ENCODE measurements at regions not wholly inside any gene's neighbourhood (a gene's known extent, or its start where the extent isn't known, plus 50 kb on each side); places are given as distances from the start of the nearest gene placed in this dataset.

GRCh38 chr4:128355305-128355704 is 67.7 kb upstream of the PGRMC2 start:
- H3K4me3 Mint-ChIP-seq, result no peak overlapping the region
- no peaks in the 10 kb centered on the region for H3K36me3 Mint-ChIP-seq (ENCODE audit: low read depth)
- DNase-seq (no peak), ATAC-seq (ENCODE audit: low read depth) (no peak)
- TF ChIP-seq CTCF (IDR thresholded peaks at IDR 0.05), result no peak
- CTCF ChIA-PET, result no interaction called here
- no peaks in the 10 kb centered on the region for H3K4me1 Mint-ChIP-seq
- H3K27me3 Mint-ChIP-seq, result no peaks in the 10 kb centered on the region
- POLR2A ChIA-PET, result no interaction called here
- peaks cover 2% of the 10 kb centered on the region for H3K9me3 Mint-ChIP-seq
- H3K27ac Mint-ChIP-seq, result no peak overlapping the region
- intact Hi-C loops (cut with micrococcal nuclease), result no loop called here

- H3K36me3 Mint-ChIP-seq (ENCODE audit: low read depth), result no peaks in the 10 kb centered on the region
- H3K27me3 Mint-ChIP-seq, result no peaks in the 10 kb centered on the region
- H3K4me1 Mint-ChIP-seq, result no peaks in the 10 kb centered on the region
- no peak overlapping the region for H3K4me3 Mint-ChIP-seq
- peaks cover 2% of the 10 kb centered on the region for H3K9me3 Mint-ChIP-seq
- TF ChIP-seq CTCF (IDR thresholded peaks at IDR 0.05), result no peak
- ChIA-PET CTCF (no interaction called here), POLR2A (no interaction called here)
- no peak for ATAC-seq (ENCODE audit: low read depth)
- DNase-seq, result no peak
- intact Hi-C loops (cut with micrococcal nuclease), result no loop called here
- H3K27ac Mint-ChIP-seq, result no peak overlapping the region
Measured at GRCh38 chr4:128354205-128354821, 66.7 kb upstream of the PGRMC2 start.

- Mint-ChIP-seq H3K27me3 (no peaks in the 10 kb centered on the region), H3K4me3 (no peak overlapping the region), H3K36me3 (ENCODE audit: low read depth) (no peaks in the 10 kb centered on the region), H3K27ac (no peak overlapping the region), H3K9me3 (peaks cover 2% of the 10 kb centered on the region), H3K4me1 (no peaks in the 10 kb centered on the region)
- intact Hi-C loops (cut with micrococcal nuclease), result no loop called here
- DNase-seq (no peak), ATAC-seq (ENCODE audit: low read depth) (no peak)
- POLR2A ChIA-PET, result no interaction called here
- CTCF ChIA-PET, result no interaction called here
- no peak for TF ChIP-seq CTCF (IDR thresholded peaks at IDR 0.05)
Measured at GRCh38 chr4:128353791-128354190, 66.2 kb upstream of the PGRMC2 start.

GRCh38 chr4:128351502-128351901 is 63.9 kb upstream of the PGRMC2 start:
- Mint-ChIP-seq H3K36me3 (ENCODE audit: low read depth) (no peaks in the 10 kb centered on the region), H3K9me3 (no peaks in the 10 kb centered on the region), H3K4me3 (no peak overlapping the region), H3K27me3 (no peaks in the 10 kb centered on the region), H3K4me1 (no peaks in the 10 kb centered on the region), H3K27ac (no peak overlapping the region)
- POLR2A ChIA-PET, result no interaction called here
- intact Hi-C loops (cut with micrococcal nuclease), result no loop called here
- ATAC-seq (ENCODE audit: low read depth), result no peak
- CTCF ChIA-PET, result no interaction called here
- DNase-seq, result no peak
- TF ChIP-seq CTCF (IDR thresholded peaks at IDR 0.05), result no peak

- no peak overlapping the region for H3K4me3 Mint-ChIP-seq
- no peaks in the 10 kb centered on the region for H3K27me3 Mint-ChIP-seq
- H3K4me1 Mint-ChIP-seq, result no peaks in the 10 kb centered on the region
- ChIA-PET POLR2A (no interaction called here), CTCF (no interaction called here)
- DNase-seq (no peak), ATAC-seq (ENCODE audit: low read depth) (no peak)
- no peaks in the 10 kb centered on the region for H3K36me3 Mint-ChIP-seq (ENCODE audit: low read depth)
- intact Hi-C loops (cut with micrococcal nuclease), result no loop called here
- no peak overlapping the region for H3K27ac Mint-ChIP-seq
- no peak for TF ChIP-seq CTCF (IDR thresholded peaks at IDR 0.05)
- no peaks in the 10 kb centered on the region for H3K9me3 Mint-ChIP-seq
Measured at GRCh38 chr4:128350449-128351045, 62.9 kb upstream of the PGRMC2 start.

All from activated B cell treated with CpG ODN at 0.5 μM for 24 hours (primary cell).